ENCODE measurements at regions not wholly inside any gene's neighbourhood (a gene's known extent, or its start where the extent isn't known, plus 50 kb on each side); places are given as distances from the start of the nearest gene placed in this dataset.

DNA sequence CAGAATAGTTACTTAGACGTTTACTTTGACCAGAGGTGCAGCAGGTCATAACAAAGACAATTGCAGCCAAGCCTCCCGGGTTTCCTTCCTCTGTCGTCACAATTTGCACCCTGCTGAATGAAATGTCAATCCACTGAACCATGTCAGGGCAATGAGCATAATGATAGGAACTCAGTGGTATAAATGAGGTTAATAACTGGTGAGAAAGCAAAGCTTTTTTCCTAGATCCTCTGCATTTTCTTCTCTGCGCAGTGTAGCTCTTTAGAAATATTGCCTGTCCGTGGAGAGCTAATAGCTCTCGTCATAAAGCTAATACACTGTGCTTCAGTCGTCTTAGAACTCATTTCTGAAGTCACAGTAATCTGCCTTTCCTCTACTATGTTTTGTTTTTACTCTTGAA is 1960.1 kb upstream of the ADGRL3 start:
- TF ChIP-seq GATA3 (IDR thresholded peaks at IDR 0.05; ENCODE audit: low read depth, low read length) (no peak), GATA2 (IDR thresholded peaks at IDR 0.05; ENCODE audit: low read depth, low read length) (no peak)

DNA sequence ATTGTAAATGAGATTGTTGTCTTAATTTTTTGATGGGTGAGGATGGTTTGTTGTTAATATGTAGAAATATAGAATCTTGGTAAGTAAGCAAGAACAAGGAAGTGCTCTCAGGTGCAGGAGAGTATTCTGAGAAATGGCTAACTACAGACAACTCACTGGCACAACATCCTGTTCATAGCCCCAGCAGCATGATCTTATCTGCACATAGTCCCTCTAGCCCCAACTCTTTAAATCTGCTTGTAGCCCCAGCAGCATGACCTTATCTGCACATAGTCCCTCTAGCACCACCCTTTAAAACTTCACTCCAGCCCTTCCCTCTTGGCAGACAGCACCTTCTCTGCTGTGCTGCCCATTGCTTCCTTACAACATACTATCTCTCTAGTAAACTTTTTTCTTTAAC is 1957.1 kb upstream of the ADGRL3 start:
- TF ChIP-seq GATA3 (IDR thresholded peaks at IDR 0.05; ENCODE audit: low read depth, low read length) (no peak), GATA2 (IDR thresholded peaks at IDR 0.05; ENCODE audit: low read depth, low read length) (no peak)

DNA sequence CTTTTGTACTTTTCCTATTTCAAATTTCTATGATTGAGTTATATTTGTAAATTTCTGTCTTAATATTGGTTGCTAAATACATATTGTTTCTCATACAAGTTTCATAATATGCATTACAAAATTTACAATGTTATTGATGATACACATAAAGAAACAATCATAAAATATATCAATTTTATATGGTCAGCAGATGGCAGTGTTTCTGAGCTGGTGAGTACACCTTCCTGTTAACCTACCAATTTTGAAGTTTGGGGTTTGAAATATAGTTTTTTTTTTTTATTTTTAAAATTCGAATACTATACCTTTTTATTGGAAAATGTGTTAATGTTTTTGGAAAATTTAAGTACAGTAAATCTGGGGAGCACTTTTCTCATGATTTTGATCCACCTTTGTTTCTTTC is 1953.1 kb upstream of the ADGRL3 start:
- TF ChIP-seq GATA2 (IDR thresholded peaks at IDR 0.05; ENCODE audit: low read depth, low read length) = no peak
- no peak for TF ChIP-seq GATA3 (IDR thresholded peaks at IDR 0.05; ENCODE audit: low read depth, low read length)

DNA sequence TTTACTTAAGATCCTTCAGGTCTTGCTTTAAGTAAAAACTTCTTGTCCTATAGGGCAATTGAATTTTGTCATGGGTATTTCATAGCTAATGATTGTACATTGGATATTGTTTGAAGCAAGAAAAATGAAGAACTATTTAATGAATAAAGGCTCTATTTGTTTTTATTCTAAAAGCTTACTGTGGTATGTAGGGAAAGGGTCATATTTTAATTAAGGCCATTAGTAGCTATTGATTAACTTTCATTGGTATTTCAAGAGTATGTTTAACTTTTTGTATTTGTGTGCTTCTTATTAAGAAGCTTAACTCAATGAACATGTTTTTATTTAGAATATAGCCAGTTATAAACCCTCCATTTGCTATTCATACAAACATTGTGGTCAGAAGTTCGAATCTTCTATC is 1951.8 kb upstream of the ADGRL3 start:
- TF ChIP-seq GATA2 (IDR thresholded peaks at IDR 0.05; ENCODE audit: low read depth, low read length) = no peak
- no peak for TF ChIP-seq GATA3 (IDR thresholded peaks at IDR 0.05; ENCODE audit: low read depth, low read length)

DNA sequence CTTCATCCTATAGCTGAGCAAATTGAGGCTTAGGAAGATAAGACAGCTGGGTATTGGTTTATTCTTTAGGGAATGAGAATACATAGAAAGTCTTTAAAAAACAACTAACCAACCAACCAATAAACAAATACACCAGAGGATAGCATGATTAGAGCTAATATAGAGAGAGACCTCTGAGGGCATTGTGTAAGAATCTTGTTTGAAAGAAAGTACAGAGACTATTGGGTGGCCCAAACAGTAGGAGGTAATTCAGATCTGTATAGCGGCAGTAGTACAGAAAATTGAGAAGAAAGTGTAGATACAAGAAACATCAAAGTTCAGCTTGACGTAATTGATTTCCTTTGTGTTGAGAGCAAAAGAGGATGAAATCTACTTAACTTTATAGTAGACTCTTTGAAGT is 1951.0 kb upstream of the ADGRL3 start:
- TF ChIP-seq GATA3 (IDR thresholded peaks at IDR 0.05; ENCODE audit: low read depth, low read length) (no peak), GATA2 (IDR thresholded peaks at IDR 0.05; ENCODE audit: low read depth, low read length) (no peak)

DNA sequence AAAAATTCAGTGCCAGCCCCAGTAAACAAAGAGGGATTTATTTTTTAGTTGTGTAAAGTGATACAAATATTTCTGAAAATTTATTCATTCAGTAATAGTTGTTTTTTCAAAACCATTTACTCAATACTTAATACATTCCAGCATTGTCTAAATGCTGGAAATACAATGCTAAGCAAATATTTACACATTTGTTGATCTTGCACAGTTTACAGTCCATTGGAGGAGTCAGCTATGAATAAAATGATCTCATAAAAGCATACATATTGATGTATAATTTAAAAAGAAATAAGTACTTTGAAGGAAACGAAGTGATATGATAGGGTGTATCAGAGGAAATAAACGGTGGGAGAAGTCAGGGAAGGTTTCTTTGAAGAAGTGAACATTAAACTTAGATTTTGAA is 1942.1 kb upstream of the ADGRL3 start:
- TF ChIP-seq GATA3 (IDR thresholded peaks at IDR 0.05; ENCODE audit: low read depth, low read length) (no peak), GATA2 (IDR thresholded peaks at IDR 0.05; ENCODE audit: low read depth, low read length) (no peak)

DNA sequence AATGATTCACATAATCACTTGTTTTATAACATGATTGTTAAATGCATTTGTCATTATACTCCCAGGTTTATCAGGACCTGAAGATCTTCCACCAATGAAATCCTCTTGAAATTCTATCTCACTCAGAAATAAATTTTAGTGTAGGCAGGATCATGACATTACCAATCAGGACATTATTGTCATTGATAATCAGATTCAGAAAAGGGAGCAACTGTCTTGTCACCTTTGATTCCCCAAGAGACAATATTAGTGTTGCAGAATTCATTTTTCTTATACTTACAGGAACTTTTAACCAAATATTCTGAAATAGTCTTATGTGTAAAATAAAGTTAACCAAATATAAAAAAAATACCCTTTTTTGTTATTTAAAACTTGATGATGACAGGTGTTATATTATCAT is 1892.5 kb upstream of the ADGRL3 start:
- no peak for TF ChIP-seq GATA3 (IDR thresholded peaks at IDR 0.05; ENCODE audit: low read depth, low read length)
- TF ChIP-seq GATA2 (IDR thresholded peaks at IDR 0.05; ENCODE audit: low read depth, low read length) = no peak

DNA sequence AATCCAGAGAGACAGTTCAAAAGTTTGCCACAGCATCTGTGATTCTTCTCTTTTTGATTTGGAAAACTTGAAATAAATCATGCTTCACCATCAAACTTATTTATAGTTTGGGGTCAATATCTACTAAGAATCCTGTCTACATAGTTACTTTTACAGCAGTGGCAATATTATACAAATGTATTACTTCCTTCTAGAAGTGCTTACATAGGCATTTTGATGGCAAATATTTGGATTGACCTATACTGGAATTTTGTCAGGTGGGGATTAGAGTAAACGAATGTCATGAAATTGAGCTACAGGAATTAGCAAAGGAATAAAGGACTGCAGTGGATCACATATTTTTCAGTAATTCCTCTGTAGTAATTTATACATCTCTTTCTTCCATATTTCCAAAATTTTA is 1885.5 kb upstream of the ADGRL3 start:
- no peak for TF ChIP-seq GATA2 (IDR thresholded peaks at IDR 0.05; ENCODE audit: low read depth, low read length)

DNA sequence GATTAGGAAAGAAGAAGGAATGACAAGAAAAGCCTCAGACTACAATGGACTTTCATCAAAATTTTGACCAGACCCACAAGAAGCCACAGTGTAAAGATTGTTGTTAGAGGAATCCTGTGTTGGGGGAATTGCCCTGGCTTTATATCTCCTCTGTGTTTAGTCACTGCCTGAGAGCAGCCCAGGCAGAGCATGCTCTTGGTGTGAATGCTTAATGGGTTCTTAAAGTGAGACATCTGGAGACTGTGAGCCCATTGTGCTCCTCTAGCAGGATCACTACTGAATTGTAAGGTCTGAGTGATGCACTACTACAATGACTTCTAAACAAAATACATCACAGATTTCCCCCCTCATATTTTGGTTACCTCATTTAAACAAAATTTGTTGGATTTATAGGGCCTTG is 1860.5 kb upstream of the ADGRL3 start:
- no peak for TF ChIP-seq GATA3 (IDR thresholded peaks at IDR 0.05; ENCODE audit: low read depth, low read length)
- no peak for TF ChIP-seq GATA2 (IDR thresholded peaks at IDR 0.05; ENCODE audit: low read depth, low read length)

DNA sequence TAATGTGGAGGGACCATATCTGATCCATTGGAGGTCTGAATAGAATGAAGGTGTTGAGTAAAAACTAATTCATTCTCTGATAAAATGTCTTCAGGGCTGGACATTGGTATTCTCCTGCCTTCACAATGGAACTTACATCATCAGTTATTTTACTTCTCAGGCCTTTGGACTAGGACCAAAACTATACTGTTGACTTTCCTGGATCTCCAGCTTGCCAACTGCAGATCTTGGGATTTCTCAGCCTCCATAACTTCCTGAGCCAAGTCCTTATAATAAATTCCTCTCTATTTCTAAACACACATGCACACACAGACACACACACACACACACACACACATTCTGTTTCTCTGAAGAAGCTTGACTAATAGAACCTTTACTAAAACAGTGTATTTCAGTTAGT is 1858.6 kb upstream of the ADGRL3 start:
- TF ChIP-seq GATA3 (IDR thresholded peaks at IDR 0.05; ENCODE audit: low read depth, low read length) = no peak
- no peak for TF ChIP-seq GATA2 (IDR thresholded peaks at IDR 0.05; ENCODE audit: low read depth, low read length)

DNA sequence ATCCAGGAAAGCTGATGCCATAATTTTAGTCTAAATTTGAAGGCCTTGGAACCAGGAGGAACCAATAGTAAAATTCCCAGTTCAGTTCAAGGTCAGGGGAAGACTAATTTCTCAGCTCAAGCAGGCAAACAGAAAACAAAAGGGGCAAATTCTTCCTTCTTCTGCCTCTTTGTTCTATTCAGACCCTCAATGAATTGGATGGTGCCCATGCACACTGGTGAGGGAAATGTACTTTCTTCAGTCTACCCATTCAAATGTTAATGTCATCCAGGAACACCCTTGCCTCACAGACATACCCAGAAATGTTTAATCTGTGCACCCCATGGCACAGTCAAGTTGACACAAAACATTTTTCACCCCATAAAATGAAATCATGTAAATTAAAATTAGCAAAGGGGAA is 1851.2 kb upstream of the ADGRL3 start:
- no peak for TF ChIP-seq GATA3 (IDR thresholded peaks at IDR 0.05; ENCODE audit: low read depth, low read length)
- no peak for TF ChIP-seq GATA2 (IDR thresholded peaks at IDR 0.05; ENCODE audit: low read depth, low read length)

DNA sequence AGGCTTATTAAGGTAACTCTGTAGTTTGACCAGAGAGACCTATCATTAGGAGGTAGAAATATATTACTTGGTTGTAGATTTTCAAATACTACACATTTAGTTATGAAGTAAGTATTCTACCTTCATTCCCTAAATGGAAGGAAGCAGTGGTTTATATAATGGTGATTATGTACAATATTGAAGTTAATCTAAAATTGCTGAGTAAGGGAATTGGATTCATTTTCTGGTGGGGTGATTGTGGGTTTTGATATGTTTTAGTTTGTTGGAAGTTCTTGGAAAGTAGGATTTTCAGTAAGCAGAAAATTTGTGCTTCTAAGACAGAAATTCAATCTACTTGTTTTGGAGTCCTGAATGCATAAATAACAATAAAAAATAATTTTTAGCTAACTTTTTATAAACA is 1830.9 kb upstream of the ADGRL3 start:
- TF ChIP-seq GATA3 (IDR thresholded peaks at IDR 0.05; ENCODE audit: low read depth, low read length) (no peak), GATA2 (IDR thresholded peaks at IDR 0.05; ENCODE audit: low read depth, low read length) (no peak)

DNA sequence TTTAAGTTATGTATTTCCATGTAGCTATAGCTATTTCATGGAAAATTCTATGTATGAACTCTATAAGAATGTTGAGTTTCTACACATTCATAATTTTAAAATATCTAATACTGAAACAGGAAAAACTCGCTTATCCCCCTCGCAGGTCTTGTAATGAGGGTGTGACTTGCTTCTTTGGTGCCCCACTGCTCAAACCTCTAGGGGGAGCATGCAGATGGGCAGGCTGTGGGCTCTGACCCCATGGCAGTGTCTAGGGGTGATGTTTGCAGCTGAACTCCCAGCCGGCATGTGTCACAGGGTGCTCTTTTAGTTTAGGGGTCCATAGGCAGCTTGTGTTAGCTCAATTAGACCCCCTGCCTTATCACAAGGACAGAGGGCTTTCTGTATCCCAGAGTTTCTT is 1825.7 kb upstream of the ADGRL3 start:
- no peak for TF ChIP-seq GATA2 (IDR thresholded peaks at IDR 0.05; ENCODE audit: low read depth, low read length)
- no peak for TF ChIP-seq GATA3 (IDR thresholded peaks at IDR 0.05; ENCODE audit: low read depth, low read length)

DNA sequence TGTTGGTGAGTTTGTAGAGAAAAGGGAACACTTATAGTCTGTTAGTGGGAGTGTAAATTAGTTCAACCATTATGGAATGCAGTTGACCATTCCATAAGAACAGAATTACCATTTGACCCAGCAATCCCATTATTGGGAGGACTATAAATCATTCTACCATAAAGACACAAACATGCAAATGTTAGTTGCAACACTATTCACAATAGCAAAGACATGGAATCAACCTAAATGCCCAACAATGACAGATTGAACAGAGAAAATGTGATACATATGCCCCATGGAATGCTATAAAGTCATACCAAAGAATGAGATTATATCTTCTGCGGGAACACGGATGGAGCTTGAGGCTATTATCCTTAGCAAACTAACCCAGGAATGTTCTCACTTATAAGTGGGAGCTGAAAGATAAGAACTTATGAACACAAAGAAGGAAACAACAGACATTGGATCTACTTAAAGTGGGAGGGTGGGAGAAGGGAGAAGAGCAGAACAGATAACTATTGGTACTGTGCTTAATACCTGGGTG is 1819.2 kb upstream of the ADGRL3 start:
- TF ChIP-seq GATA2 (IDR thresholded peaks at IDR 0.05; ENCODE audit: low read depth, low read length) (no peak), GATA3 (IDR thresholded peaks at IDR 0.05; ENCODE audit: low read depth, low read length) (no peak)

DNA sequence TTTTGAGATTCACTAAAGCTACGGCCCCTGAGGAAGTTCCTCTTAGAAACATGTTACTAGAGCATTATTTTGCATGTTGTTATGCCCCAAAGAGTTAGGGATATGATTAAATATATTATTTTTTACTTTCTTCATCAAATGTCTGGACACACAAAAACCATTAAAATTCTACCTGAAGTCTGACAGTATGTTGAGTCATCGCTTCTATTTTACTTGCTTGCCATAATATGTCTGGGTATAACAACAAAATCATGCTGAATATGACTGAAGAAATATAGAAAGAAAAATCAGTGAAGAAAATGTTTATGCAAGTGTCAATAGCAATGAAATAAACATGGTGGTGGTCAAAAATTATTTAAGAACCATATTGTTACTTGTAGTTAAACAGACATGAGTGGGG is 1818.5 kb upstream of the ADGRL3 start:
- no peak for TF ChIP-seq GATA3 (IDR thresholded peaks at IDR 0.05; ENCODE audit: low read depth, low read length)
- TF ChIP-seq GATA2 (IDR thresholded peaks at IDR 0.05; ENCODE audit: low read depth, low read length) = no peak
